DOHH2 (cell line): ENCODE measurements at regions not wholly inside any gene's neighbourhood (a gene's known extent, or its start where the extent isn't known, plus 50 kb on each side); places are given as distances from the start of the nearest gene placed in this dataset.

Source experiments
- CTCF ChIP-seq: fragments of 200-600 bp; sonication (generic); IDR thresholded peaks from one replicate; pipeline ENCODE4 v1.5.1; 2014; ENCODE audit warnings: antibody characterized with exemption, mild to moderate bottlenecking, low read depth, low read length; ENCODE audit not compliant: poor library complexity, severe bottlenecking
- EZH2phosphoT487 ChIP-seq: fragments of 200-600 bp; sonication (generic); IDR thresholded peaks from 2 replicates; pipeline ENCODE4 v1.6.1; 2017; ENCODE audit warnings: borderline replicate concordance, mild to moderate bottlenecking, antibody characterized with exemption, low read length, moderate library complexity, mixed read lengths

- TF ChIP-seq CTCF = no peak
- TF ChIP-seq EZH2phosphoT487 = no peak
Observed at GRCh38 chr2:56084111-56084901, 99.5 kb upstream of the CCDC85A start.
